Sciatic nerve (tissue), 2 donors: ENCODE measurements at regions not wholly inside any gene's neighbourhood (a gene's known extent, or its start where the extent isn't known, plus 50 kb on each side); places are given as distances from the start of the nearest gene placed in this dataset.
"Not testable (repeated sequence)": the region's sequence is repeated elsewhere in the genome, so short reads cannot be mapped to it uniquely, and the experiment has no call there.

Experiments used
- ATAC-seq: fragments of 200-7000 bp; cut with Tn5 transposase; one replicate; pipeline ENCODE4 v1.9.1; 2020; ENCODE audit warnings: mild to moderate bottlenecking, moderate library complexity
- DNase-seq: peaks from one replicate; pipeline ENCODE4 v3.0.0-alpha.2; 2020; ENCODE audit warnings: low spot score
- intact Hi-C: fragments of 100-400 bp; cut with DNase I; formaldehyde crosslinking; loops from one replicate; pipeline ENCODE4 v1.14.2; 2022
- donor health status: DM: no; HTN: no; CAD: no.
- donor health status: DM: no; HTN: no; CAD: no.

GRCh38 chr5:15385553-15385952 lies 114.4 kb upstream of the FBXL7 start:
- DNase-seq: no peak
- intact Hi-C loops: loop anchor here (10.0 kb wide), 1 partner anchor 129 kb away; no protein-coding TSS in a partner anchor
- no peak for ATAC-seq

DNA sequence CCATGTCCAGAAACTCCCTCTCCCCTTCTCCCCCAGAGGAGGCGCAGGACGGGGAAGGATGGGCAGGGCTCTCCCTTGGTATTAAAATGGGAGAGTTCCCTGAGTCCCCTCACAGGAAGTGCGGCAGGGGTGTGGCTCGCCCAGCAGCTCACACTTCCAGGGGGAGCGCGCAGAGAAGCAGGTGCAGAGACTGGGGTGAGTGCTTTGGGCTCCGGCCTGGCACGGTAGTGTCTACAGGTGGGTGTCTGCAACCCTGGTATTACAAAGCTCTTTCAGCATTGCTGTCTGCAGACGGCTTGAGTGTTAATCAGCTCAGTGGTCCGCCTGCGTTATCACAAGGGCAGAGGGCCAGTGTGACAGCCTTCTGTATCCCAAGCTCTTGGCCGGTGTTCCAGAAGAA lies 114.9 kb upstream of the FBXL7 start:
- intact Hi-C loops: loop anchor here (10.0 kb wide), 1 partner anchor 130 kb away; no protein-coding TSS in a partner anchor
- DNase-seq (no peak), ATAC-seq (no peak)

GRCh38 chr5:15384581-15384980 lies 115.4 kb upstream of the FBXL7 start:
- intact Hi-C loops: loop anchor here (10.0 kb wide), 1 partner anchor 130 kb away; no protein-coding TSS in a partner anchor
- no peak for DNase-seq
- ATAC-seq: no peak

- intact Hi-C loops: loop anchor here (10.0 kb wide), 1 partner anchor 131 kb away; no protein-coding TSS in a partner anchor
- ATAC-seq (no peak), DNase-seq (no peak)
These were observed 115.8 kb upstream of the FBXL7 start for GRCh38 chr5:15384176-15384575.

- DNase-seq (no peak), ATAC-seq (peak; percentile 66)
- intact Hi-C loops: loop anchor here (10.0 kb wide), 1 partner anchor 131 kb away; no protein-coding TSS in a partner anchor
These were observed 116.5 kb upstream of the FBXL7 start for GRCh38 chr5:15383469-15383868.

DNA sequence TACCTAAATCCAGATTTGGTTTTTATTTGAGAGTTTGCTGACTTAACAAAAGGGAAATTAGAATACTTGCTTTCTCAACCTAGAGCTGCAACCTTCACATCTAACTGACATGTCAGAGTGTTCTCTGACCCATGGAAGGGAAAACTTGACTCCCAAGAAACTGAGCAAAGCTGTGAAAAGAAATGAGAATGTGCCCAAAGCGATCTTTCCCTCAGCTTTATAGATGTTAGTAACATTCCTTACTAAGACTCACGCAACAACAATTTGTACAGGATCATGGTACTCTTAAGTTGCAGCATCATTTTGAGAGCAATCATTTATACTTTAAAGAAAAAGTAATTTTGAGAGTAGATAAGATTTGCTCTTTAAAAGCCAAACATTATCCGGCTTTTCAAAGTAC lies 117.0 kb upstream of the FBXL7 start:
- DNase-seq (no peak), ATAC-seq (no peak)
- intact Hi-C loops: loop anchor here (10.0 kb wide), 1 partner anchor 132 kb away; no protein-coding TSS in a partner anchor

DNA sequence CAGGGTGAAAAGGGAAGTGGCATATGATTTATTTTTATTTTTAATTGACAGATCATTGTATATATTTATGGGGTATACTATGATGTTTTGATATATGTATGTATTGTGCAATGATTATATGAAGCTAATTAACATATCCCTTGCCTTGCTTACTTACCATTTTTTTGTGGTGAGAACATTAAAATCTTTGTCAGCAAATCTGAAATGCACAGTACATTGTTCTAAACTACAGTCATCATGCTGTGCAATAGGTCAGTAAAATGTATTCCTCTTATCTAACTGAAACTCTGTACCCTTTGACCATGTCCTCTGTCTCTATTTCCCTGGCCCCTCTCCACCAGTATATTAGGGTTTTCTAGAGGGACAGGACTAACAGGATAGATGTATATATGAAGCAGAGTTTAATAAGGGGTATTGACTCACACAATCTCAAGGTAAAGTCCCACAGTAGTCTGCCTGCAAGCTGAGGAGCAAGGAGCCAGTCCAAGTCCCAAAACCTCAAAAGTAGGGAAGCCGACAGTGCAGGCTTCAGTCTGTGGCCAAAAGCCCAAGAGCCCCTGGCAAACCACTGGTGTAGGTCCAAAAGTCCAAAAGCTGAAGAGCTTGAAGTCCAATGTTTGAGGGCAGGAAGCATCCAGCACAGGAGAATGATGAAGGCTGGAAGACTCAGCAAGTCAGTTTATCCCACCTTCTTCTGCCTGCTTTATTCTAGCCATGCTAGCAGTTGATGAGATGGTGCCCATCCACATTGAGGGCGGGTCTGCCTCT lies 122.2 kb upstream of the FBXL7 start:
- DNase-seq: no peak
- ATAC-seq: no peak
- intact Hi-C loops: no loop called here

GRCh38 chr5:15376803-15377202 lies 123.2 kb upstream of the FBXL7 start:
- intact Hi-C loops: no loop called here
- DNase-seq (no peak), ATAC-seq (no peak)

DNA sequence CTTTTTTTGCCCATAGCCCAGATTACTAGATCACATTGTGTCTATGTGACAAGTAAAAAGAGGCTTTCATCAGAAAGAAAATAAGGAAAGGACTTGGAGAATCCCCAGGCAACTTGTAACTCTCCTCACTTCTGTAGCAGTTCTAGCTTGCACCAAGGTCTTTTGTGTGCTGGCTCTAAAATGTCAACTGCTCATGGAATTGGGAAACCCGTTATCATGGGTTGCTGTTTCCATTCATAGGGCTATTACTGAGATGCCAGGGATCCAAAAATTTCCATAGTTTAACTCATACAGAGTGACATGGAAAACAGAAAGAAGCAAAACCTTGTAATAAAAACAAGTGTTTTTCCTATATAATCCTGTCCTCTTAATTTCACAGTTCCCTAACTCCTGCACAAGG lies 123.9 kb upstream of the FBXL7 start:
- DNase-seq: no peak
- no peak for ATAC-seq
- intact Hi-C loops: no loop called here

DNA sequence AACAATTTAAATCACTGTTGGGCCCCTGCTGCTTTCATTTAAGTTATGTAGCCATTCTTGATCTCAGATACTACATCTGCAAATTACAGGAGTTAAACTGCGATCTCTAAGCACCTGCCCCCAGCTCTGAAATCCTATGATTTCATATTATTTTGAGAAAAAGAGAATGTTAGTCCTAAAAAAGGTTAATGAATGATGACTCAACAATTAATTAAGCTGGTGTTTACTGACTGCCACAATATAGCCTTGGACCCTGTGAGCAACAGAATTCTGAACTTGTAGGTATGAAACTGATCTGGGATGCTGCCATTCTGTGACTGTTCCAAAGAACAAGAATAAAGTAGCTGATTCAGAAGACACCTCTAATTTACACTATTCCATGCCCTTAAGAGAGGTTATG lies 124.4 kb upstream of the FBXL7 start:
- intact Hi-C loops: no loop called here
- DNase-seq: no peak
- no peak for ATAC-seq

- DNase-seq (no peak), ATAC-seq (no peak)
- intact Hi-C loops: no loop called here
These were observed 125.1 kb upstream of the FBXL7 start for GRCh38 chr5:15374886-15375285.

DNA sequence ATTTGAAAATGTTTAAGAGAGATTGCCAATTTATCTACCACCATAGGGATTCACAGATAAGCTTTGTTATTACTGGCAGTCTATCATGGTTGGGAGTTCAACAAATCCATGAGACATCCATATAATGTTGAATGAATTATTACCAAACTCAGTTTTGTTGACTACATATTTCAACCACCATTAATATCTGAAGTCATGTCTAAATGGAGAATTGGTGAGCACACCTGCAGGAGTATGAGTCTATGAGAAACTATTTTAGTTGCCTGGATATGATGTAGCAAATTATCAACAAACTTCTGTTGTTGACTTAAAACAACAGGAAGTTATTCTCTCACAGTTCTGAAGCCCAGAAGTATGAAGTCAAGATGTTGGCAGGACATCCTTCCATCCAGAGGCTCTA lies 126.8 kb upstream of the FBXL7 start:
- DNase-seq (no peak), ATAC-seq (no peak)
- intact Hi-C loops: no loop called here

- DNase-seq (no peak), ATAC-seq (no peak)
- intact Hi-C loops: no loop called here
These were observed 128.8 kb upstream of the FBXL7 start for GRCh38 chr5:15371184-15371583.

DNA sequence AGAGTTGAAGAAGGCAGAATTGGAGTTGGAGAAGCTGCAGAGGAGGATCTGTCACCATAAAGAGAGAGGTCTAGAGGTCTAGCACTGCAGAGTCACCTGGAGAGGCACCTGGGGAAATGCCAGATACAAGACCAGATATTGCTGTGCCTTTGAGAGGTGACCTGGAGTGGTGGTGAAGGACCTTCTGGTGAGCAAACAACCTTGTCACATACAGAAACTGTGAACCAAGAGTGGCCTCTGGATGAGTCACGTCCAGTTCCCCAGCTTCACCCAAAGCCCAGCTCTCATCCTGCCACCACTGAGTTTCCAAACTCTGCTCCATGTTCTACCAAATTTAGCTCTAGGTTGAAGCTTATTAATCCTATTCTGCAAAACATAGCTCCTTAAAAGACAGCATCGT lies 131.1 kb upstream of the FBXL7 start:
- DNase-seq (no peak), ATAC-seq (no peak)
- intact Hi-C loops: no loop called here

DNA sequence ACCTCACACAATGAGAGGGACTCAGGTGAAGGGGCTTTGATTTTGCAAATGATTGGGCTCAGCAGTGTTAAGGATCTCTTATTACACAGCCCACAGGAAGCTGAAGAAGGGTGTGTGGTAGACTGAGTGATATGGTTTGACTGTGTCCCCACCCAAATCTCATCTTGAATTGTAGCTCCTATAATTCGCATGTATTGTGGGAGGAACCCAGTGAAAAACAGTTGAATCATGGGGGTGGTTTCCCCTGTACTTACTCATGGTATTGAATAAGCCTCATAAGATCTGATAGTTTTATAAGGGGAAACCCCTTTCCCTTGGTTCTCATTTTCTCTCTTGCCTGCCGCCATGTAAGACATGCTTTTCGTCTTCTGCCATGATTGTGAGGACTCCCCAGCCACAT lies 132.5 kb upstream of the FBXL7 start:
- ATAC-seq: no peak
- intact Hi-C loops: no loop called here
- no peak for DNase-seq

DNA sequence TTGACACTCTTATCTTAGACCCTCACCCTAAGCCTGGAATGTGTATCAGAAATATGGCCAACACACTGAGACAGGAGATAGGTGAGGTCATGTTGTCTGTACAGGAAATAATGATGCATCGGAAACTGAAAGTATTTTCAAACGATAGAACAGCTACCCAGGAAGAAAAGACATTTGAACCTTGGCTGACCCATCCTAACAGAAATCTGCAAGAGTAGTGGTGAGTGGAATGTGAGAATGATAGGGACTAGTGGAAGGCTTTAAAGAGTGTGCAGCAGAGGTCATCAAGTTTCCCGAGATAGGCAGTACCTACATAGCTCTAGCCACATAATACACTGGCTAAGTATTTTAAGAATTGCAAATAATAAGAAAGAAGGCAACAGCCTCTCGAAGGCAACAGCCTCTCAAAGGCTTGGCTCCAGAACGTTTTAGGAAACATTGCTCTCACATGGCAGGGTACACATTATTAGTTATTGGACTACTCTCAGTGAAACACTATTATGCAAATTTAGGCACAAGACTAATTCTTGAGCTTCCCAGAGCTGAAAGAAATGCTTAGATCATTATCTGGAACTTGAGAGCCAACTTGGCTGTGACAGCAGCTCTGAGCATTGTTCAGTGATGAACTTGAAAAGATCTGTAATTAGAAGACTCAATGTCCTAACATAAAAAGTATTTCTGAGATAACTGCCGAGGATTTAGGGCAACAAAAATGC lies 133.1 kb upstream of the FBXL7 start:
- ATAC-seq (peak; percentile 65), DNase-seq (no peak)
- intact Hi-C loops: no loop called here

- DNase-seq (no peak), ATAC-seq (no peak)
- intact Hi-C loops: no loop called here
These were observed 134.9 kb upstream of the FBXL7 start for GRCh38 chr5:15365070-15365469.

DNA sequence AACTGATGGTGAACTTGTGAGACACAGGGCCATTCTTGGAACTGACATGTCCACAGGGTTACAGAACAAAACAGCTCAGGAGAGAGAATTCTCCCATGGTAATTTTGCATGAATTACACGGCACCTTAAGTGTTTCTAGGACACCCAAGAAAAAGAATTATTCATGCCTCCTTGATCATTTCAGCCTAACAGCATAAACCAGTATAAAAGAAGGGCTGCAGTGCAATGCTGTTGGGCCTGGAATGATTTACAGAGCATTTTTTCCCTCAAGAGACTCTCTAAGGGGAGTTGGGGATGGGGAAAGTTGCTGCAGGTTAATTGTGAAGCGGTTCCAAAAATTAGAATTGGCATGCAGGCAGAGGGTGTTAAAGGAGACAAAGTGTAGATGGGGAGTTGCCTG lies 136.4 kb upstream of the FBXL7 start:
- no peak for ATAC-seq
- no peak for DNase-seq
- intact Hi-C loops: no loop called here

- ATAC-seq, DNase-seq, intact Hi-C loops: not testable (repeated sequence)
These were observed 142.9 kb upstream of the FBXL7 start for GRCh38 chr5:15357092-15357453.

- intact Hi-C loops, ATAC-seq, DNase-seq: not testable (repeated sequence)
These were observed 143.5 kb upstream of the FBXL7 start for GRCh38 chr5:15356308-15357091.
